Activated naive CD4-positive, alpha-beta T cell treated with anti-CD3 and anti-CD28 coated beads, Interleukin-2, amount 50 U/mL, for 24 hours (primary cell): ENCODE measurements at regions not wholly inside any gene's neighbourhood (a gene's known extent, or its start where the extent isn't known, plus 50 kb on each side); places are given as distances from the start of the nearest gene placed in this dataset.

ENCODE experiments used
- H3K27ac Mint-ChIP-seq: one replicate; pipeline ENCODE4 v1.8.0; 2021; ENCODE audit warnings: mild to moderate bottlenecking, mixed read lengths
- H3K27me3 Mint-ChIP-seq: one replicate; pipeline ENCODE4 v1.8.0; 2021; ENCODE audit warnings: mixed read lengths
- H3K36me3 Mint-ChIP-seq: one replicate; pipeline ENCODE4 v1.8.0; 2021; ENCODE audit warnings: mixed read lengths
- H3K4me1 Mint-ChIP-seq: one replicate; pipeline ENCODE4 v1.8.0; 2021; ENCODE audit warnings: mixed read lengths
- H3K4me3 Mint-ChIP-seq: one replicate; pipeline ENCODE4 v1.8.0; 2021; ENCODE audit warnings: mild to moderate bottlenecking, mixed read lengths
- H3K9me3 Mint-ChIP-seq: one replicate; pipeline ENCODE4 v1.8.0; 2021; ENCODE audit warnings: mixed read lengths

- H3K36me3 Mint-ChIP-seq = no peaks in the 10 kb centered on the region
These were observed 354.8 kb upstream of the SEMA3A start for GRCh38 chr7:84549409-84549808.

DNA sequence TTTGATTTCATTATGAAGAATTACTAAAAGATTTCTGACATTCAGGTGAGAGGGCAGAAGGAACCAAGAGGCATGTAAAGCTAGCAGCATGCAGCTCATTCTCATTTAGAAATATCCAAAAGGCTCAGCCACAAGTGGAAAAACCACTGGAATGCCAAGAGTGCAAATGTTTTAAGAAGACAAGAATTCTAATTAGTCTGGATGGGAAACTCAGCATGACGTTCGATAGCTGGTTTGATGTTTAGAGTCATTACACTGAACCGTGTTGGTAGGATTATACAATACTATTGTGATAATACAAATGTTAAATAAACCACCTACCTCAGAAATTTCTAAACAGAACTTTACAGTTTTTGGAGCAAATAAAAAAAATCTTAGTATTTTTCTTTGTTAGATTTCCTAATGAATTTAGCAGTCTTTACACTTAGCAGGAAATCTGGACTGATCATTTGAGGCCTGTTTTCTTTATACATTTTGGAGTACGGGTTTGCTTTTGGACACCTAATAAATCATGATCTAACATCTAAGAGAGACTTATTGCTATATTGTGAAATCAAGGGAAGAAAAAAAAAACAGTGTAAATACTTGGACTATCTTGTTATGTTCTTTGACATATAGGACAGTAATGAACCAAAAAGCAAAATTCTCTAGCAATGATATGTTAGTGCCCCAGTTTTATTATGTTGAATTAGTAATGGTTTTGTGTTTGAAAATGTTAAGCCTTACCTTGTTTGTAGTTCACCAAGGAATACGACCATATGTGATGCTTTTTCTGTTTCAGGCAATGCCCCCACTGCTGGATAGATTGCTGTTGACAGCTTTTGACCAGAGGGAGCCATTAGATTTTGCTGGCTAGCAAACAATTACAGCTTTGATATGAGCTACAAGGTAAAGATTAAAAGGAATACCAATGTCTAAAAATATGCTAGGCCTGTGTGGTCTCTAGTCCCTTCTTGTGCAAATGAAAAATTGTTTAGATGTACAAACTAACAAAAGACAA is 354.1 kb upstream of the SEMA3A start:
- H3K4me3 Mint-ChIP-seq = no peak overlapping the region
- no peaks in the 10 kb centered on the region for H3K9me3 Mint-ChIP-seq
- H3K27me3 Mint-ChIP-seq = peaks cover 2% of the 10 kb centered on the region
- no peaks in the 10 kb centered on the region for H3K36me3 Mint-ChIP-seq
- no peaks in the 10 kb centered on the region for H3K4me1 Mint-ChIP-seq
- H3K27ac Mint-ChIP-seq = no peak overlapping the region

More at GRCh38 chr7:84549409-84549808, 354.8 kb upstream of the SEMA3A start:
- Mint-ChIP-seq H3K4me3 (no peak overlapping the region), H3K9me3 (no peaks in the 10 kb centered on the region), H3K27me3 (peaks cover 2% of the 10 kb centered on the region), H3K4me1 (no peaks in the 10 kb centered on the region), H3K27ac (no peak overlapping the region)

DNA sequence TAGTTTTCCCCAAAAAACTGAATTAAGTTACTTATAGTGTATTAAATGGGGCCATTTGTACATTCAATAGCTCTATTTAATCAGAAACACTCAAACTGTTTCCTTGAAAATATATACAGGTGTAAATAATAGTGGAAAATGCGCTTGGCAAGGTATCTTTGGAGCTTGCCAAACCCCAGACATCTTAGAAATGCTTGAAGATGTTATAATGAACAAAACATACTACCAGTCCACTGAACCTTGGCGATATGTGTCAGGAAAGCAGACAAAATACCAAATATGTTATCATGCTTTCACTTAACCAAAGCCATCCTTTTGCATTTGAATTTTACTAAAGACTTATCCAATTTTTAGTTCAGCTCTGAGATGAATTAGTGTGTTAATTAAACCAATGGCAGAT is 352.7 kb upstream of the SEMA3A start:
- H3K4me3 Mint-ChIP-seq = no peak overlapping the region
- H3K27me3 Mint-ChIP-seq = peaks cover 2% of the 10 kb centered on the region
- no peaks in the 10 kb centered on the region for H3K4me1 Mint-ChIP-seq
- no peaks in the 10 kb centered on the region for H3K9me3 Mint-ChIP-seq
- H3K36me3 Mint-ChIP-seq = no peaks in the 10 kb centered on the region
- H3K27ac Mint-ChIP-seq = no peak overlapping the region

GRCh38 chr7:84546403-84546802 is 351.8 kb upstream of the SEMA3A start:
- Mint-ChIP-seq H3K4me3 (no peak overlapping the region), H3K4me1 (no peaks in the 10 kb centered on the region), H3K36me3 (no peaks in the 10 kb centered on the region), H3K27me3 (peaks cover 2% of the 10 kb centered on the region), H3K9me3 (no peaks in the 10 kb centered on the region), H3K27ac (no peak overlapping the region)

DNA sequence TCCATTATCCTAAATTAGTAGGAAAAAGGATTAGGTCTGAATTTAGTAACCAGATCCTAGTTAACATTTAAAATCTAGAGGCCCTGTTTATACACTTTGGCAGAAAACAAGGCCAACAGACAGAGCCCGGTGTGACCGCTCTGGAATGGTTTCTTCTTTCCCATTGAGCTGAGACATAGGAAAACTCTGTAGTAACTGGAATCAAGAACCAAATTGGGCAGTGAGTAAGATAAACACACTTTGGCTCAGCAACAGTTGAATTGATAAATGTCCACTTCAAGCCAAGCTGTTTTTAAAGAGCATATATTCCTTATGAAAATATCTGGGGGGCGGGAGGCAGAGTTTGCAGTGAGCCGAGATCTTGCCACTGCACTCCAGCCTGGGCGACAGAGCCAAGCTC is 343.7 kb upstream of the SEMA3A start:
- Mint-ChIP-seq H3K36me3 (no peaks in the 10 kb centered on the region), H3K9me3 (no peaks in the 10 kb centered on the region), H3K4me1 (no peaks in the 10 kb centered on the region), H3K4me3 (no peak overlapping the region), H3K27ac (no peak overlapping the region), H3K27me3 (no peaks in the 10 kb centered on the region)

- no peak overlapping the region for H3K27ac Mint-ChIP-seq
- peaks cover 2% of the 10 kb centered on the region for H3K27me3 Mint-ChIP-seq
- no peak overlapping the region for H3K4me3 Mint-ChIP-seq
- H3K9me3 Mint-ChIP-seq = no peaks in the 10 kb centered on the region
- H3K4me1 Mint-ChIP-seq = no peaks in the 10 kb centered on the region
- H3K36me3 Mint-ChIP-seq = no peaks in the 10 kb centered on the region
These were observed 341.8 kb upstream of the SEMA3A start for GRCh38 chr7:84536271-84536870.

GRCh38 chr7:84535580-84536270 is 341.1 kb upstream of the SEMA3A start:
- no peaks in the 10 kb centered on the region for H3K9me3 Mint-ChIP-seq
- H3K27me3 Mint-ChIP-seq = peaks cover 2% of the 10 kb centered on the region
- H3K4me3 Mint-ChIP-seq = no peak overlapping the region

DNA sequence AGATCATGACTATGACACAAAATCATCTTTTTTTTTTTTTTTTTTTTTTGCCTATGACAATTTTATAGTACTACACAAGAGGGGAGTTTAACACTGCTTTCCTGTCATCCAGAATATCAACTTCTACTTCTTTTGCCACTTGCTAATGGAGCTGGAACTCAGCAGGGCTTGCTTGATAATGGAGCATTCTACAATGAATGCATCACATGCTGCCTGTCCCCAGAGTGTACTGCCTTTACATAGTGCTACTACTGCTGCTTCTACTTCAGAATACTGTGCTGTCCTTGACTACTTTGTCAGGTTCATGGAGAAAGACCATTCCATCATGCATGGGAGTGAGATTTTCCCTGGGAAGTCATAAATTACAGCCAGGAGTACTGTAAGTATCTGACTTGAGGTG is 338.6 kb upstream of the SEMA3A start:
- H3K4me3 Mint-ChIP-seq = no peak overlapping the region
- H3K36me3 Mint-ChIP-seq = no peaks in the 10 kb centered on the region
- H3K4me1 Mint-ChIP-seq = no peaks in the 10 kb centered on the region
- no peaks in the 10 kb centered on the region for H3K9me3 Mint-ChIP-seq
- no peak overlapping the region for H3K27ac Mint-ChIP-seq
- peaks cover 2% of the 10 kb centered on the region for H3K27me3 Mint-ChIP-seq

More at GRCh38 chr7:84535580-84536270, 341.1 kb upstream of the SEMA3A start:
- Mint-ChIP-seq H3K4me1 (no peaks in the 10 kb centered on the region), H3K36me3 (no peaks in the 10 kb centered on the region), H3K27ac (no peak overlapping the region)

GRCh38 chr7:84532196-84532595 is 337.6 kb upstream of the SEMA3A start:
- H3K36me3 Mint-ChIP-seq = no peaks in the 10 kb centered on the region
- H3K27me3 Mint-ChIP-seq = peaks cover 2% of the 10 kb centered on the region
- H3K27ac Mint-ChIP-seq = no peak overlapping the region
- H3K9me3 Mint-ChIP-seq = no peaks in the 10 kb centered on the region
- no peak overlapping the region for H3K4me3 Mint-ChIP-seq
- H3K4me1 Mint-ChIP-seq = no peaks in the 10 kb centered on the region

DNA sequence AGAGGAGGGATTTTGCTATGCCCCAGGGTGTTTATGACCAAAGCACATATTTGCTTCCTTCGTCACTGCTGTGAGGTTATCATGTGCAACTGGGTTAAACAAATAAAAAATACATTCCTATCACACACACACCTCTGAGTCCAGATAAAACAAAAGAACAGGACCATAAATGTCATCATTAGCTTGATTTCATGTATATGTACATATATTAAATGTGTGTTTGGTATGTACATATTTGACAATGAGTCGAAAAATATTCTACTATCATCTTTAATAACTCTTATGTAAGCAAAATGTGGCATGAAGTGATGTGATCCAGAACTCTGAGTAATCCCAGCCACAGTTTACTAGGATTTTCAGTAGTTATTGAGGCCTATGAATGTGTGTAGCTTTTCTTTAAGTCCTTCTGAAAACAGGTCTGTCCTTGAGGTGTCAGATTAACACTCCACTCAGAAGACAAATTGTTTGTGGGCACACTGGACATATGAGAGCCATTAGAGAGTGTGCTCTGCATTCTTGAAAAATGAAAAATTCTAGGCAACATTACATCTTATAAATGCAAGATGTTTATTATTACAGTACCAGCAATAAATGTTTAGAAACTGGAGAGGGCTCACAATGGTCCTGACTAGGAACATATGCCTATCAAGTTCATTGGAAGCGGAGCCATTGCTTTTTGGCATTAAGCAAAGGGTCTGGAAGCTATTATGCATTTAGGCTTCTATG is 335.1 kb upstream of the SEMA3A start:
- Mint-ChIP-seq H3K9me3 (no peaks in the 10 kb centered on the region), H3K27ac (no peak overlapping the region), H3K27me3 (peaks cover 2% of the 10 kb centered on the region), H3K4me1 (no peaks in the 10 kb centered on the region), H3K36me3 (no peaks in the 10 kb centered on the region), H3K4me3 (no peak overlapping the region)

GRCh38 chr7:84528756-84529479 is 334.3 kb upstream of the SEMA3A start:
- Mint-ChIP-seq H3K27ac (no peak overlapping the region), H3K9me3 (no peaks in the 10 kb centered on the region), H3K4me3 (no peak overlapping the region), H3K27me3 (peaks cover 2% of the 10 kb centered on the region), H3K4me1 (no peaks in the 10 kb centered on the region), H3K36me3 (no peaks in the 10 kb centered on the region)

DNA sequence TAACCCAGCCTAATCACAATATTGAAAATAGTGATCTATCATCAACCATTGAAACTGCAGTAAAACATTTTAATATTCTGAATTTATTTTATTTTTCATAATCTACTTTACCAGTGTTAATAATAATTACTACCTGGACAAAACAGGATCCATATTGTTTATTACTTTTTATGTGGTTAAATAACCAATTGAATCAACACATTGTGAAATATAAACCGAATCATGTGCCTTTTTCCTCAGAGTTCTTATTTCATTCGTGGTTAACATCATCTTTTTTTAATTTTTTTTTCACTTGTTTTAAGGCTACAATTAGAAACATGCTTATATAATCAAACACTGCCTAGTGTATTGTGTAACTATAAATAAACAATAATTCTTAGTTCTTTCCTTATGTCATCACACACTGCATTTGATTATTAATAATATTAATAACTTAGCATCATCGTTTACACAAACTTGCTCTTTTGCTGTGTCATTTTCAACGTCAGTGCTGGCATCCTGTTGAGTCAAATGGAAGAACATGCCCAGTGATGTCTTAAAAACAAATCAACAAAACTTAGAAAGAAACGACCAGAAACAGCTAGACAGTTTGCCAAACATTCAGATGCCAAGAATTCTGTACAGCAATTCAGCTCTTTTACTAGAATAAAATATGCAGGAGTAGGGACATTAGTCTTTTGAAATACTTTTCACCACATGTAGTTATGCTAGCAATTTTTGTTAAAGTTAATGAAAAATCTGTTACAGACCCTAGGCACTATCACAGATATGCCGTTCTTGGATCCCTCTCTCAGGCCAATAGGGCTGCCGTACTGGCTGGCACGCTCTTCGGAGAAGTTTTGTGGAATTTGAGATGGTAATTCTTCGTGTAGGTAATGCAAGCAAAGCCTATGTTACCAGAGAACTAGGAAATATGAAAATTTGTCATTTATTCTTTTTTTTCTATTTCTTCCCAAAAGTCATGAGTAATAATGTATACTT is 330.4 kb upstream of the SEMA3A start:
- Mint-ChIP-seq H3K9me3 (no peaks in the 10 kb centered on the region), H3K36me3 (no peaks in the 10 kb centered on the region), H3K27me3 (no peaks in the 10 kb centered on the region), H3K4me3 (no peak overlapping the region), H3K4me1 (no peaks in the 10 kb centered on the region), H3K27ac (no peak overlapping the region)

GRCh38 chr7:84513061-84513460 is 318.5 kb upstream of the SEMA3A start:
- H3K9me3 Mint-ChIP-seq = no peaks in the 10 kb centered on the region
- H3K27ac Mint-ChIP-seq = no peak overlapping the region
- H3K27me3 Mint-ChIP-seq = peaks cover 1% of the 10 kb centered on the region
- H3K36me3 Mint-ChIP-seq = no peaks in the 10 kb centered on the region
- H3K4me3 Mint-ChIP-seq = no peak overlapping the region
- no peaks in the 10 kb centered on the region for H3K4me1 Mint-ChIP-seq

DNA sequence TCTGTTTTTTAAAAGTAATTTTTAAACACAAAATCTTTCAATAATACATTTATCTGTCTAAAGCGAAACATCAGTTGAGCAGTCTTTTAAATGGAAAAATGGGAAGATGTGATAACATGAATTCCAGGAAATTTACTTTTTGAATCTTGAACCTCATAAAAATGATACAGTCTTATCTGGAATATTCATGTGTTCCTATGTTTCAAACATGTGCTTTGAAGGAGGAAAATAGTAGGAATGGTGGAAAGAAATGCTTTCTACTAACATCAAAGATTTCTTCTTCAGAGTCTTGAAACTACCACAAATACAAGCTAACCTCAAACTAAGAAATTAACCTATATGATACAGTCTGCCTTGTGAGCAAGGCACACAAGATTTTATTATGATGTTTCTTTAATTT is 317.5 kb upstream of the SEMA3A start:
- Mint-ChIP-seq H3K36me3 (no peaks in the 10 kb centered on the region), H3K4me1 (no peaks in the 10 kb centered on the region), H3K27ac (no peak overlapping the region), H3K27me3 (peaks cover 1% of the 10 kb centered on the region), H3K4me3 (no peak overlapping the region), H3K9me3 (no peaks in the 10 kb centered on the region)
